Panc1 (cell line): ENCODE measurements at regions not wholly inside any gene's neighbourhood (a gene's known extent, or its start where the extent isn't known, plus 50 kb on each side); places are given as distances from the start of the nearest gene placed in this dataset.

Experiments used
- ATAC-seq: fragments of 200-7000 bp; cut with Tn5 transposase; 2 replicates; pipeline ENCODE4 v1.9.1; 2020; ENCODE audit warnings: mild to moderate bottlenecking, moderate library complexity
- BruUV-seq: library from RNA; stranded (reverse); fragments of 400-500 nt; replicated peaks from 2 replicates; lab custom pipeline; 2021; lab: Mats Ljungman, UMichigan
- CTCF ChIA-PET: fragments of 300-600 bp; sonication (Branson Sonifier 250); formaldehyde crosslinking; loops from one replicate; lab custom pipeline; 2022; ENCODE audit warnings: antibody characterized with exemption; lab: Charles Lee
- POLR2A ChIA-PET: fragments of 300-600 bp; sonication (Branson Sonifier 250); formaldehyde crosslinking; loops from one replicate; lab custom pipeline; 2022; ENCODE audit warnings: antibody characterized with exemption; lab: Charles Lee
- DNase-seq: peaks from one replicate; pipeline ENCODE4 v3.0.0-alpha.2; 2010; ENCODE audit warnings: low read depth, low spot score
- H3K27ac ChIP-seq: 2 replicates; pipeline ENCODE4 v1.5.1; 2011; ENCODE audit warnings: mild to moderate bottlenecking, low read length, inconsistent platforms
- H3K27me3 ChIP-seq: fragments of 200-500 bp; sonication (Bioruptor generic); 2 replicates; pipeline ENCODE4 v1.6.0; 2014; ENCODE audit warnings: low read length, inconsistent platforms; ENCODE audit not compliant: control insufficient read depth, insufficient read depth
- H3K36me3 ChIP-seq: fragments of 200-500 bp; sonication (Bioruptor generic); 2 replicates; pipeline ENCODE4 v1.5.1; 2014; ENCODE audit warnings: inconsistent platforms, mild to moderate bottlenecking, low read length, moderate library complexity; ENCODE audit not compliant: control insufficient read depth, insufficient read depth
- H3K4me1 ChIP-seq: 2 replicates; pipeline ENCODE4 v1.5.1; 2011; ENCODE audit warnings: inconsistent platforms, mild to moderate bottlenecking, low read length, moderate library complexity; ENCODE audit not compliant: control insufficient read depth, insufficient read depth
- H3K4me3 ChIP-seq, 2 experiments: 2 replicates each; pipeline ENCODE4 v1.5.1; 2011 to 2012; ENCODE audit warnings: low read depth in 2 of 2, low read length in 2 of 2, mild to moderate bottlenecking in 2 of 2, inconsistent platforms in 1 of 2, moderate library complexity in 1 of 2
- H3K9me3 ChIP-seq: fragments of 200-500 bp; sonication (Bioruptor generic); 2 replicates; pipeline ENCODE4 v1.5.1; 2014; ENCODE audit warnings: low read depth, mild to moderate bottlenecking, inconsistent platforms, low read length, moderate library complexity; ENCODE audit not compliant: control insufficient read depth, insufficient read depth
- POLR2AphosphoS5 ChIP-seq: IDR thresholded peaks from 2 replicates; pipeline ENCODE4 v1.6.1; 2012; ENCODE audit warnings: mild to moderate bottlenecking, low read depth, low read length, moderate library complexity
- REST ChIP-seq, 2 experiments: IDR thresholded peaks; 2 replicates each; pipeline ENCODE4 v1.6.1; 2011 to 2012; ENCODE audit warnings: low read depth in 2 of 2, control low read depth in 1 of 2, low read length in 1 of 2, mild to moderate bottlenecking in 1 of 2, moderate library complexity in 1 of 2; ENCODE audit not compliant: insufficient read depth in 1 of 2
- SIN3A ChIP-seq: IDR thresholded peaks from 2 replicates; pipeline ENCODE4 v1.6.1; 2012; ENCODE audit warnings: low read depth, mild to moderate bottlenecking, low read length, moderate library complexity, borderline replicate concordance; ENCODE audit not compliant: insufficient read depth
- TCF7L2 ChIP-seq: IDR thresholded peaks from 2 replicates; pipeline ENCODE4 v1.6.1; 2011; ENCODE audit warnings: mild to moderate bottlenecking, low read depth, low read length, inconsistent platforms
- in situ Hi-C: cut with HindIII; loops from 2 replicates; pipeline ENCODE4 v1.10.0; 2016; ENCODE audit warnings: low sequenced_read_pairs, low pct_unique_long_range_greater_than_20kb
- intact Hi-C: fragments of 100-400 bp; cut with micrococcal nuclease; formaldehyde crosslinking; loops from one replicate; pipeline ENCODE4 v1.10.0; 2022; ENCODE audit not compliant: unreplicated experiment
- TF ChIP-seq, protein P1 (sequence below): fragments of 450-650 bp; IDR thresholded peaks from 2 replicates; pipeline ENCODE4 v1.5.1; 2017; ENCODE audit warnings: mild to moderate bottlenecking

GRCh38 chr6:85703406-85703805, 60.7 kb upstream of the SYNCRIP start:
- Histone ChIP-seq H3K4me1 (no peaks in the 10 kb centered on the region), H3K9me3 (no peaks in the 10 kb centered on the region), H3K4me3 (no peak overlapping the region), H3K36me3 (no peaks in the 10 kb centered on the region), H3K27me3 (no peaks in the 10 kb centered on the region), H3K27ac (no peak overlapping the region)
- in situ Hi-C loops (no loop called here), intact Hi-C loops (no loop called here)
- ChIA-PET POLR2A (no interaction called here), CTCF (no interaction called here)
- TF ChIP-seq REST (IDR thresholded peaks at IDR 0.05; ENCODE audit: insufficient read depth in 1 of 2, low read depth in 2 of 2, low read length in 1 of 2) (no peak), SIN3A (no peak), TCF7L2 (no peak), POLR2AphosphoS5 (no peak)
- TF ChIP-seq, protein P1, sequence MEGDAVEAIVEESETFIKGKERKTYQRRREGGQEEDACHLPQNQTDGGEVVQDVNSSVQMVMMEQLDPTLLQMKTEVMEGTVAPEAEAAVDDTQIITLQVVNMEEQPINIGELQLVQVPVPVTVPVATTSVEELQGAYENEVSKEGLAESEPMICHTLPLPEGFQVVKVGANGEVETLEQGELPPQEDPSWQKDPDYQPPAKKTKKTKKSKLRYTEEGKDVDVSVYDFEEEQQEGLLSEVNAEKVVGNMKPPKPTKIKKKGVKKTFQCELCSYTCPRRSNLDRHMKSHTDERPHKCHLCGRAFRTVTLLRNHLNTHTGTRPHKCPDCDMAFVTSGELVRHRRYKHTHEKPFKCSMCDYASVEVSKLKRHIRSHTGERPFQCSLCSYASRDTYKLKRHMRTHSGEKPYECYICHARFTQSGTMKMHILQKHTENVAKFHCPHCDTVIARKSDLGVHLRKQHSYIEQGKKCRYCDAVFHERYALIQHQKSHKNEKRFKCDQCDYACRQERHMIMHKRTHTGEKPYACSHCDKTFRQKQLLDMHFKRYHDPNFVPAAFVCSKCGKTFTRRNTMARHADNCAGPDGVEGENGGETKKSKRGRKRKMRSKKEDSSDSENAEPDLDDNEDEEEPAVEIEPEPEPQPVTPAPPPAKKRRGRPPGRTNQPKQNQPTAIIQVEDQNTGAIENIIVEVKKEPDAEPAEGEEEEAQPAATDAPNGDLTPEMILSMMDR = no peak
- BruUV-seq = no TSS peak
- DNase-seq (no peak), ATAC-seq (no peak)
